Posterior cingulate gyrus (tissue), 11 donors: ENCODE measurements at regions not wholly inside any gene's neighbourhood (a gene's known extent, or its start where the extent isn't known, plus 50 kb on each side); places are given as distances from the start of the nearest gene placed in this dataset.

ENCODE experiments used
- DNase-seq, 10 donors: peaks; one replicate each; pipeline versions ENCODE4 v3.0.0 to v3.0.0-alpha.2; 2020 to 2021; ENCODE audit warnings: mixed read lengths in 3 of 10
- intact Hi-C: fragments of 100-400 bp; cut with DNase I; formaldehyde crosslinking; loops from one replicate; pipeline ENCODE4 v1.15.1; 2023

- no peak for DNase-seq
Measured at GRCh38 chr11:129292771-129293170, 82.9 kb upstream of the BARX2 start.

GRCh38 chr11:129292092-129292491 lies 83.6 kb upstream of the BARX2 start:
- intact Hi-C loops, result no loop called here
- no peak for DNase-seq

More at GRCh38 chr11:129292771-129293170, 82.9 kb upstream of the BARX2 start:
- intact Hi-C loops, result no loop called here

- DNase-seq, result peak; percentile 51 to 94 (median 63)
- intact Hi-C loops, result no loop called here
Measured at GRCh38 chr11:129291546-129291945, 84.1 kb upstream of the BARX2 start.

GRCh38 chr11:129290966-129291365 lies 84.7 kb upstream of the BARX2 start:
- DNase-seq, result no peak
- intact Hi-C loops, result no loop called here

GRCh38 chr11:129289350-129290040 lies 86.2 kb upstream of the BARX2 start:
- no peak for DNase-seq
- intact Hi-C loops, result no loop called here

- intact Hi-C loops, result no loop called here
Measured at GRCh38 chr11:129287920-129288319, 87.7 kb upstream of the BARX2 start.

GRCh38 chr11:129286813-129287212 lies 88.8 kb upstream of the BARX2 start:
- intact Hi-C loops, result no loop called here
- no peak for DNase-seq

More at GRCh38 chr11:129287920-129288319, 87.7 kb upstream of the BARX2 start:
- no peak for DNase-seq

- intact Hi-C loops, result no loop called here
- no peak for DNase-seq
Measured at GRCh38 chr11:129285402-129285786, 90.3 kb upstream of the BARX2 start.

- no peak for DNase-seq
- intact Hi-C loops, result no loop called here
Measured at GRCh38 chr11:129283141-129283540, 91.0 kb upstream of the ARHGAP32 start.

- no peak for DNase-seq
- intact Hi-C loops, result no loop called here
Measured at GRCh38 chr11:129282634-129283033, 90.5 kb upstream of the ARHGAP32 start.

GRCh38 chr11:129281471-129282415 lies 89.6 kb upstream of the ARHGAP32 start:
- intact Hi-C loops, result no loop called here
- DNase-seq, result peak in 1 of 10 donors; percentile 43

- DNase-seq, result peak in 2 of 10 donors; percentile 68 to 80
- intact Hi-C loops, result no loop called here
Measured at GRCh38 chr11:129280027-129280811, 88.1 kb upstream of the ARHGAP32 start.

- intact Hi-C loops, result no loop called here
Measured at GRCh38 chr11:129279326-129280026, 87.4 kb upstream of the ARHGAP32 start.

GRCh38 chr11:129278586-129279319 lies 86.6 kb upstream of the ARHGAP32 start:
- intact Hi-C loops, result no loop called here
- DNase-seq, result peak in 4 of 10 donors; percentile 11 to 90 (median 59)

More at GRCh38 chr11:129279326-129280026, 87.4 kb upstream of the ARHGAP32 start:
- DNase-seq, result peak; percentile 66 to 97 (median 78)

GRCh38 chr11:129277198-129277843 lies 85.2 kb upstream of the ARHGAP32 start:
- intact Hi-C loops, result no loop called here
- DNase-seq, result no peak

GRCh38 chr11:129275828-129276227 lies 83.7 kb upstream of the ARHGAP32 start:
- intact Hi-C loops, result no loop called here

GRCh38 chr11:129273944-129274711 lies 82.0 kb upstream of the ARHGAP32 start:
- DNase-seq, result no peak
- intact Hi-C loops, result no loop called here

More at GRCh38 chr11:129275828-129276227, 83.7 kb upstream of the ARHGAP32 start:
- peak in 1 of 10 donors; percentile 51 for DNase-seq

- no peak for DNase-seq
- intact Hi-C loops, result no loop called here
Measured at GRCh38 chr11:129273322-129273721, 81.2 kb upstream of the ARHGAP32 start.
